DND-41 (cell line): ENCODE measurements at regions not wholly inside any gene's neighbourhood (a gene's known extent, or its start where the extent isn't known, plus 50 kb on each side); places are given as distances from the start of the nearest gene placed in this dataset.

Experiments
- ATAC-seq: fragments of 200-7000 bp; cut with Tn5 transposase; 3 replicates; pipeline ENCODE4 v1.9.1; 2021; ENCODE audit warnings: low read depth; ENCODE audit not compliant: insufficient read depth
- DNase-seq: peaks from one replicate; pipeline ENCODE4 v3.0.0-alpha.2; 2020
- H2AFZ ChIP-seq: 2 replicates; pipeline ENCODE4 v1.6.0; 2012; ENCODE audit warnings: low read depth, low read length
- H3K27ac ChIP-seq: 2 replicates; pipeline ENCODE4 v1.5.1; 2012; ENCODE audit warnings: low read length, inconsistent platforms
- H3K27me3 ChIP-seq: fragments of 200-600 bp; sonication (generic); 2 replicates; pipeline ENCODE4 v1.6.0; 2012; ENCODE audit warnings: low read length, mild to moderate bottlenecking, inconsistent platforms; ENCODE audit not compliant: insufficient read depth, poor library complexity
- H3K36me3 ChIP-seq: 2 replicates; pipeline ENCODE4 v1.5.1; 2012; ENCODE audit warnings: low read length, inconsistent platforms; ENCODE audit not compliant: insufficient read depth
- H3K4me1 ChIP-seq: 2 replicates; pipeline ENCODE4 v1.5.1; 2012; ENCODE audit warnings: mild to moderate bottlenecking, low read length; ENCODE audit not compliant: insufficient read depth
- H3K4me2 ChIP-seq: 2 replicates; pipeline ENCODE4 v1.6.0; 2012; ENCODE audit warnings: mild to moderate bottlenecking, moderate library complexity, low read length, inconsistent platforms; ENCODE audit not compliant: insufficient read depth
- H3K4me3 ChIP-seq, 2 experiments: fragments of 200-600 bp in 1 of 2; shearing (Covaris generic) in 1 of 2; 2 replicates each; pipeline ENCODE4 v1.5.1; 2012 to 2016; ENCODE audit warnings: inconsistent platforms in 2 of 2, low read length in 2 of 2, mild to moderate bottlenecking in 2 of 2, low read depth in 1 of 2, moderate library complexity in 1 of 2
- H3K79me2 ChIP-seq: 2 replicates; pipeline ENCODE4 v1.6.0; 2012; ENCODE audit warnings: low read length, inconsistent platforms; ENCODE audit not compliant: insufficient read depth
- H3K9ac ChIP-seq: 2 replicates; pipeline ENCODE4 v1.6.0; 2012; ENCODE audit warnings: low read depth, mild to moderate bottlenecking, inconsistent platforms, low read length, moderate library complexity
- H3K9me3 ChIP-seq: 2 replicates; pipeline ENCODE4 v1.5.1; 2012; ENCODE audit warnings: low read length, moderate library complexity, mild to moderate bottlenecking, inconsistent platforms; ENCODE audit not compliant: insufficient read depth, severe bottlenecking
- H4K20me1 ChIP-seq: 2 replicates; pipeline ENCODE4 v1.6.0; 2012; ENCODE audit warnings: low read length; ENCODE audit not compliant: insufficient read depth
- CTCF ChIP-seq: IDR thresholded peaks from 2 replicates; pipeline ENCODE4 v1.5.1; 2012; ENCODE audit warnings: borderline replicate concordance, low read length, moderate library complexity, mild to moderate bottlenecking; ENCODE audit not compliant: poor library complexity, severe bottlenecking; ENCODE audit errors: extremely low read depth
- EZH2 ChIP-seq: IDR thresholded peaks from 3 replicates; pipeline ENCODE4 v1.6.1; 2012; ENCODE audit warnings: borderline replicate concordance, low read depth, mild to moderate bottlenecking, moderate library complexity, low read length, inconsistent platforms; ENCODE audit not compliant: severe bottlenecking

GRCh38 chr2:198657512-198658121 lies 800.1 kb downstream of the SATB2 start:
- ATAC-seq (no peak), DNase-seq (peak; percentile 5)
- H3K36me3 ChIP-seq = no peaks in the 10 kb centered on the region
- no peaks in the 10 kb centered on the region for H3K9me3 ChIP-seq
- no peaks in the 10 kb centered on the region for H3K4me1 ChIP-seq
- no peak overlapping the region for H3K4me3 ChIP-seq
- H4K20me1 ChIP-seq = no peaks in the 10 kb centered on the region
- TF ChIP-seq CTCF (peak; percentile 51), EZH2 (no peak)
- H3K4me2 ChIP-seq = no peak overlapping the region
- no peaks in the 10 kb centered on the region for H3K79me2 ChIP-seq
- H2AFZ ChIP-seq = no peak overlapping the region
- H3K27ac ChIP-seq = no peak overlapping the region
- no peak overlapping the region for H3K9ac ChIP-seq
- H3K27me3 ChIP-seq = peaks cover 4% of the 10 kb centered on the region

GRCh38 chr2:198656869-198657268 lies 800.9 kb downstream of the SATB2 start:
- no peak for DNase-seq
- no peak for ATAC-seq
- H3K9me3 ChIP-seq = no peaks in the 10 kb centered on the region
- no peaks in the 10 kb centered on the region for H3K4me1 ChIP-seq
- no peak overlapping the region for H3K9ac ChIP-seq
- no peak overlapping the region for H3K27ac ChIP-seq
- no peaks in the 10 kb centered on the region for H4K20me1 ChIP-seq
- H3K4me3 ChIP-seq = no peak overlapping the region
- no peaks in the 10 kb centered on the region for H3K36me3 ChIP-seq
- no peak overlapping the region for H3K4me2 ChIP-seq
- H2AFZ ChIP-seq = no peak overlapping the region
- H3K79me2 ChIP-seq = no peaks in the 10 kb centered on the region
- TF ChIP-seq EZH2 = no peak
- TF ChIP-seq CTCF = no peak
- H3K27me3 ChIP-seq = peaks cover 4% of the 10 kb centered on the region

GRCh38 chr2:198654646-198655045 lies 803.1 kb downstream of the SATB2 start:
- TF ChIP-seq EZH2 (no peak), CTCF (no peak)
- H3K9ac ChIP-seq = no peak overlapping the region
- no peaks in the 10 kb centered on the region for H3K79me2 ChIP-seq
- no peaks in the 10 kb centered on the region for H4K20me1 ChIP-seq
- DNase-seq (no peak), ATAC-seq (no peak)
- H3K9me3 ChIP-seq = no peaks in the 10 kb centered on the region
- no peak overlapping the region for H3K4me3 ChIP-seq
- H3K4me1 ChIP-seq = no peaks in the 10 kb centered on the region
- no peak overlapping the region for H3K4me2 ChIP-seq
- H3K36me3 ChIP-seq = no peaks in the 10 kb centered on the region
- H2AFZ ChIP-seq = no peak overlapping the region
- peaks cover 4% of the 10 kb centered on the region for H3K27me3 ChIP-seq
- H3K27ac ChIP-seq = no peak overlapping the region
